ENCODE measurements at regions not wholly inside any gene's neighbourhood (a gene's known extent, or its start where the extent isn't known, plus 50 kb on each side); places are given as distances from the start of the nearest gene placed in this dataset.
"Not testable (repeated sequence)": the region's sequence is repeated elsewhere in the genome, so short reads cannot be mapped to it uniquely, and the experiment has no call there.

- not testable (repeated sequence) for DNase-seq
These were observed 109.3 kb downstream of the GTF2IRD2B start for GRCh38 chr7:75201606-75202079.

GRCh38 chr7:75205367-75206085, 113.1 kb downstream of the GTF2IRD2B start:
- not testable (repeated sequence) for DNase-seq

GRCh38 chr7:75215460-75215859, 123.1 kb downstream of the GTF2IRD2B start:
- DNase-seq, result not testable (repeated sequence)

GRCh38 chr7:75216963-75217362, 124.6 kb downstream of the GTF2IRD2B start:
- not testable (repeated sequence) for DNase-seq

GRCh38 chr7:75226102-75226501, 133.7 kb downstream of the GTF2IRD2B start:
- DNase-seq, result not testable (repeated sequence)

- not testable (repeated sequence) for DNase-seq
These were observed 137.2 kb downstream of the GTF2IRD2B start for GRCh38 chr7:75229558-75229957.

GRCh38 chr7:75230558-75230957, 138.2 kb downstream of the GTF2IRD2B start:
- DNase-seq, result not testable (repeated sequence)

- DNase-seq, result not testable (repeated sequence)
These were observed 142.9 kb downstream of the GTF2IRD2B start for GRCh38 chr7:75235092-75235826.

- not testable (repeated sequence) for DNase-seq
These were observed 143.4 kb downstream of the GTF2IRD2B start for GRCh38 chr7:75235827-75236167.

GRCh38 chr7:75237255-75238187, 145.1 kb downstream of the GTF2IRD2B start:
- DNase-seq, result peak; percentile 6

GRCh38 chr7:75238309-75238708, 145.9 kb downstream of the GTF2IRD2B start:
- not testable (repeated sequence) for DNase-seq

GRCh38 chr7:75243638-75244037, 151.2 kb downstream of the GTF2IRD2B start:
- DNase-seq, result not testable (repeated sequence)

- DNase-seq, result not testable (repeated sequence)
These were observed 147.2 kb upstream of the TRIM73 start for GRCh38 chr7:75248216-75248615.

- DNase-seq, result not testable (repeated sequence)
These were observed 141.2 kb upstream of the TRIM73 start for GRCh38 chr7:75254238-75254637.

GRCh38 chr7:75257442-75257841, 138.0 kb upstream of the TRIM73 start:
- not testable (repeated sequence) for DNase-seq

GRCh38 chr7:75259454-75260003, 135.9 kb upstream of the TRIM73 start:
- not testable (repeated sequence) for DNase-seq

- not testable (repeated sequence) for DNase-seq
These were observed 133.8 kb upstream of the TRIM73 start for GRCh38 chr7:75261660-75262059.

GRCh38 chr7:75268158-75268557, 127.3 kb upstream of the TRIM73 start:
- not testable (repeated sequence) for DNase-seq

GRCh38 chr7:75269159-75269558, 126.3 kb upstream of the TRIM73 start:
- DNase-seq, result not testable (repeated sequence)

- DNase-seq, result not testable (repeated sequence)
These were observed 121.3 kb upstream of the TRIM73 start for GRCh38 chr7:75274114-75274513.
